ENCODE measurements at regions not wholly inside any gene's neighbourhood (a gene's known extent, or its start where the extent isn't known, plus 50 kb on each side); places are given as distances from the start of the nearest gene placed in this dataset.

DNA sequence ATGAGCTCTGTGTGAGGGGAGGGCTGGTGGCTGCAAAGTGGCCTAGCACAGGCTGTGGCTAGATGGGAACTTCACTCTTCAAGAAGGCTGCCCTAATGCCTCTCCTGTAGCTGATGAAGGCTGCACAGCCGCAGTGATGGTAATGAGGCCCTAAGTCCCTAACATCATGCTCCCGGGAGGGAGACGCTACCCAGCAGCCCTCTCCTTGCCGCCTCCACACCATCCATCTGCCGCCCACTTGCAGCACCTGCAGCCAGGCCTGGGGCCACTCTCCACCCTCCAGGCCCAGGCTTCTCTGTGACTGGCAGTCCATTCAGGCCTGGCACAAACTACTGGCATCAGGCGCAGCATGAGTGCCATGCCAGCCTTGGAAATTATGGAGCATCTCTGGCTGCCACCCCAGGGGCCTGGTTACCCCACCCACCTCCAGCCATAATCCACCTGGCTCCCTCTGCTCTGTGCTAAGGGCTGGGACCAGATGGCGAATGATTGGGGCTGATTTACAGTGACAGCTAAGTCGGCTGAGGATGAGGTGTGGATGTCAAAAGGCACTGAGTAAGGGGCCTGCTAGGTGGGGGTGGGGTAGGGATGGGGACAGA, 284.2 kb downstream of the LRFN2 start:
- Histone ChIP-seq H3K9me2 (ENCODE audit: low read depth, low read length) (no peaks in the 10 kb centered on the region), H4K20me1 (ENCODE audit: insufficient read depth, low read length) (no peaks in the 10 kb centered on the region), H3K4me1 (ENCODE audit: insufficient read depth, low read length, severe bottlenecking) (no peaks in the 10 kb centered on the region), H3K9me3 (ENCODE audit: low read length) (no peaks in the 10 kb centered on the region), H3K9ac (ENCODE audit: low read length) (no peak overlapping the region), H3K27me3 (ENCODE audit: insufficient read depth, low read length) (no peaks in the 10 kb centered on the region), H3K4me2 (ENCODE audit: low read length) (no peak overlapping the region), H3K4me3 (ENCODE audit: low read depth, low read length, poor library complexity, severe bottlenecking) (no peak overlapping the region), H2AFZ (ENCODE audit: low read length) (no peak overlapping the region), H3K27ac (ENCODE audit: low read depth, low read length, poor library complexity, severe bottlenecking) (no peak overlapping the region), H3K79me2 (ENCODE audit: insufficient read depth, low read length) (no peaks in the 10 kb centered on the region), H3K36me3 (ENCODE audit: insufficient read depth, low read length) (no peaks in the 10 kb centered on the region), H3F3A (ENCODE audit: insufficient read depth, low read length) (no peaks in the 10 kb centered on the region)
- no peak for TF ChIP-seq EZH2 (IDR thresholded peaks at IDR 0.05; ENCODE audit: borderline replicate concordance, low read length)
- TF ChIP-seq, protein P1, sequence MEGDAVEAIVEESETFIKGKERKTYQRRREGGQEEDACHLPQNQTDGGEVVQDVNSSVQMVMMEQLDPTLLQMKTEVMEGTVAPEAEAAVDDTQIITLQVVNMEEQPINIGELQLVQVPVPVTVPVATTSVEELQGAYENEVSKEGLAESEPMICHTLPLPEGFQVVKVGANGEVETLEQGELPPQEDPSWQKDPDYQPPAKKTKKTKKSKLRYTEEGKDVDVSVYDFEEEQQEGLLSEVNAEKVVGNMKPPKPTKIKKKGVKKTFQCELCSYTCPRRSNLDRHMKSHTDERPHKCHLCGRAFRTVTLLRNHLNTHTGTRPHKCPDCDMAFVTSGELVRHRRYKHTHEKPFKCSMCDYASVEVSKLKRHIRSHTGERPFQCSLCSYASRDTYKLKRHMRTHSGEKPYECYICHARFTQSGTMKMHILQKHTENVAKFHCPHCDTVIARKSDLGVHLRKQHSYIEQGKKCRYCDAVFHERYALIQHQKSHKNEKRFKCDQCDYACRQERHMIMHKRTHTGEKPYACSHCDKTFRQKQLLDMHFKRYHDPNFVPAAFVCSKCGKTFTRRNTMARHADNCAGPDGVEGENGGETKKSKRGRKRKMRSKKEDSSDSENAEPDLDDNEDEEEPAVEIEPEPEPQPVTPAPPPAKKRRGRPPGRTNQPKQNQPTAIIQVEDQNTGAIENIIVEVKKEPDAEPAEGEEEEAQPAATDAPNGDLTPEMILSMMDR (IDR thresholded peaks at IDR 0.05; ENCODE audit: low read length): no peak

DNA sequence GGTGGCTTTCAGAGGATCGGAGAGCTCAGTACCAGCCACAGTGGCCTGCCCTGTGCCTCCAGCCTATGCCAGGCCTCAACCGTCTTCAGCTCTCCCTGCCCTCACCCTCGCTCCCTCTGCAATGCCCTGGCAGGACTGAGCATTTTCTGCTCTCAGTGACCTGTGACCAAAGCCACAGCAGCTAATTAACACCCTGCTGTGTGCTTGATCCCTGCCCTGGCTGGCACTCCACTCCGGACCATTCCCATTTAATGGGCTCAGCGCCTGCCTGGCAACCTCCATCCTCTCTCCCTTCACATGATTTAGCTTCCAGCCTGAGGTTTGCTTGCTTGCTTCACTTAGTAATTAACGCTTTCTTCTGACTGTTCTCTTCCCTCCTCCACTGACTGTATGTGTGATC, 287.5 kb downstream of the LRFN2 start:
- no peaks in the 10 kb centered on the region for H3K9me2 ChIP-seq (ENCODE audit: low read depth, low read length)
- no peak overlapping the region for H3K4me3 ChIP-seq (ENCODE audit: low read depth, low read length, poor library complexity, severe bottlenecking)
- H3K9ac ChIP-seq (ENCODE audit: low read length): no peak overlapping the region
- H3K36me3 ChIP-seq (ENCODE audit: insufficient read depth, low read length): no peaks in the 10 kb centered on the region
- H3K79me2 ChIP-seq (ENCODE audit: insufficient read depth, low read length): no peaks in the 10 kb centered on the region
- H4K20me1 ChIP-seq (ENCODE audit: insufficient read depth, low read length): no peaks in the 10 kb centered on the region
- H2AFZ ChIP-seq (ENCODE audit: low read length): no peak overlapping the region
- no peak overlapping the region for H3K4me2 ChIP-seq (ENCODE audit: low read length)
- H3F3A ChIP-seq (ENCODE audit: insufficient read depth, low read length): no peaks in the 10 kb centered on the region
- no peak overlapping the region for H3K27ac ChIP-seq (ENCODE audit: low read depth, low read length, poor library complexity, severe bottlenecking)
- no peaks in the 10 kb centered on the region for H3K27me3 ChIP-seq (ENCODE audit: insufficient read depth, low read length)
- H3K9me3 ChIP-seq (ENCODE audit: low read length): no peaks in the 10 kb centered on the region
- no peaks in the 10 kb centered on the region for H3K4me1 ChIP-seq (ENCODE audit: insufficient read depth, low read length, severe bottlenecking)
- TF ChIP-seq, protein P1 (IDR thresholded peaks at IDR 0.05; ENCODE audit: low read length): no peak
- TF ChIP-seq EZH2 (IDR thresholded peaks at IDR 0.05; ENCODE audit: borderline replicate concordance, low read length): no peak

DNA sequence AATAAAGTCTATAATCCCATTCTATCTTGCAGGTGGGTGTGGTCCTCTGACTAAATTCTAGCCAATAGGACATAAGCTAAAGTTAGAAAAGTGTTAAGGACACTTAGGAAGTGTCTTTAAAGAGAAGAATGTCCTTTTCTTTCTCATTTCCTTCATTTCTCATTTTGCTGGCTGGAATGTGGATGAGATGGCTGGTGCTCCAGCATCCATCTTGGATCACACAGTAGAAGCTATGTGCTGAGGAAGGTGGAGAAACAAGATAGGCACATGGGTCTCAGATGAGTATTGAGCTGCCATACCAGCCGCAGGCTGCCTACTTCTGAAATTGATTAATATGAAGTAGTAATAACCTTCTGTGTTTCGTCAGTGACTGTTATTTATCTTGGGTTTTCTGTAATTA, 289.0 kb downstream of the LRFN2 start:
- Histone ChIP-seq H3K9me2 (ENCODE audit: low read depth, low read length) (no peaks in the 10 kb centered on the region), H3K79me2 (ENCODE audit: insufficient read depth, low read length) (no peaks in the 10 kb centered on the region), H3K27ac (ENCODE audit: low read depth, low read length, poor library complexity, severe bottlenecking) (no peak overlapping the region), H3K9me3 (ENCODE audit: low read length) (no peaks in the 10 kb centered on the region), H2AFZ (ENCODE audit: low read length) (no peak overlapping the region), H3K9ac (ENCODE audit: low read length) (no peak overlapping the region), H3K4me3 (ENCODE audit: low read depth, low read length, poor library complexity, severe bottlenecking) (no peak overlapping the region), H3K27me3 (ENCODE audit: insufficient read depth, low read length) (no peaks in the 10 kb centered on the region), H3K4me2 (ENCODE audit: low read length) (no peak overlapping the region), H3F3A (ENCODE audit: insufficient read depth, low read length) (no peaks in the 10 kb centered on the region), H3K4me1 (ENCODE audit: insufficient read depth, low read length, severe bottlenecking) (no peaks in the 10 kb centered on the region), H4K20me1 (ENCODE audit: insufficient read depth, low read length) (no peaks in the 10 kb centered on the region), H3K36me3 (ENCODE audit: insufficient read depth, low read length) (no peaks in the 10 kb centered on the region)
- TF ChIP-seq, protein P1 (IDR thresholded peaks at IDR 0.05; ENCODE audit: low read length): no peak
- no peak for TF ChIP-seq EZH2 (IDR thresholded peaks at IDR 0.05; ENCODE audit: borderline replicate concordance, low read length)

Data from OCI-LY1 (cell line).